C4-2B (cell line): ENCODE measurements at regions not wholly inside any gene's neighbourhood (a gene's known extent, or its start where the extent isn't known, plus 50 kb on each side); places are given as distances from the start of the nearest gene placed in this dataset.

Experiments used
- CTCF ChIP-seq: fragments of 450-650 bp; conservative IDR thresholded peaks from 2 replicates; pipeline ENCODE4 v1.5.1; 2017; ENCODE audit warnings: mild to moderate bottlenecking
- ZFX ChIP-seq: fragments of 450-650 bp; IDR thresholded peaks from 2 replicates; pipeline ENCODE4 v1.6.1; 2017

GRCh38 chr4:126182336-126182735 is 867.6 kb downstream of the FAT4 start:
- TF ChIP-seq CTCF (no peak), ZFX (no peak)
